ENCODE measurements at regions not wholly inside any gene's neighbourhood (a gene's known extent, or its start where the extent isn't known, plus 50 kb on each side); places are given as distances from the start of the nearest gene placed in this dataset.

GRCh38 chr14:96670391-96670790 lies 126.8 kb upstream of the VRK1 start:
- H3K4me3 ChIP-seq (ENCODE audit: low read depth, low read length), result no peak overlapping the region
- no peak for DNase-seq (ENCODE audit: low read depth)
- no peak for TF ChIP-seq MAX (IDR thresholded peaks at IDR 0.05; ENCODE audit: low read depth, low read length)
- TF ChIP-seq POLR2A (IDR thresholded peaks at IDR 0.05; ENCODE audit: extremely low read depth, insufficient read length), result no peak
- TF ChIP-seq CTCF (IDR thresholded peaks at IDR 0.05; ENCODE audit: low read depth, low read length), result no peak
- no peak for TF ChIP-seq MYC (IDR thresholded peaks at IDR 0.05; ENCODE audit: low read depth, low read length)

GRCh38 chr14:96671218-96671617 lies 126.0 kb upstream of the VRK1 start:
- no peak for TF ChIP-seq CTCF (IDR thresholded peaks at IDR 0.05; ENCODE audit: low read depth, low read length)
- TF ChIP-seq MAX (IDR thresholded peaks at IDR 0.05; ENCODE audit: low read depth, low read length), result no peak
- TF ChIP-seq MYC (IDR thresholded peaks at IDR 0.05; ENCODE audit: low read depth, low read length), result no peak
- TF ChIP-seq POLR2A (IDR thresholded peaks at IDR 0.05; ENCODE audit: extremely low read depth, insufficient read length), result no peak

GRCh38 chr14:96673706-96674105 lies 123.5 kb upstream of the VRK1 start:
- no peak overlapping the region for H3K4me3 ChIP-seq (ENCODE audit: low read depth, low read length)
- TF ChIP-seq MAX (IDR thresholded peaks at IDR 0.05; ENCODE audit: low read depth, low read length) (no peak), CTCF (IDR thresholded peaks at IDR 0.05; ENCODE audit: low read depth, low read length) (no peak), POLR2A (IDR thresholded peaks at IDR 0.05; ENCODE audit: extremely low read depth, insufficient read length) (no peak), MYC (IDR thresholded peaks at IDR 0.05; ENCODE audit: low read depth, low read length) (no peak)
- DNase-seq (ENCODE audit: low read depth), result no peak

More at GRCh38 chr14:96671218-96671617, 126.0 kb upstream of the VRK1 start:
- DNase-seq (ENCODE audit: low read depth), result no peak
- H3K4me3 ChIP-seq (ENCODE audit: low read depth, low read length), result no peak overlapping the region

- no peak for DNase-seq (ENCODE audit: low read depth)
- no peak overlapping the region for H3K4me3 ChIP-seq (ENCODE audit: low read depth, low read length)
- no peak for TF ChIP-seq CTCF (IDR thresholded peaks at IDR 0.05; ENCODE audit: low read depth, low read length)
- no peak for TF ChIP-seq POLR2A (IDR thresholded peaks at IDR 0.05; ENCODE audit: extremely low read depth, insufficient read length)
- no peak for TF ChIP-seq MAX (IDR thresholded peaks at IDR 0.05; ENCODE audit: low read depth, low read length)
- no peak for TF ChIP-seq MYC (IDR thresholded peaks at IDR 0.05; ENCODE audit: low read depth, low read length)
Observed at GRCh38 chr14:96674121-96674520, 123.1 kb upstream of the VRK1 start.

- no peak overlapping the region for H3K4me3 ChIP-seq (ENCODE audit: low read depth, low read length)
- no peak for DNase-seq (ENCODE audit: low read depth)
- TF ChIP-seq MAX (IDR thresholded peaks at IDR 0.05; ENCODE audit: low read depth, low read length), result no peak
- no peak for TF ChIP-seq MYC (IDR thresholded peaks at IDR 0.05; ENCODE audit: low read depth, low read length)
- no peak for TF ChIP-seq POLR2A (IDR thresholded peaks at IDR 0.05; ENCODE audit: extremely low read depth, insufficient read length)
- TF ChIP-seq CTCF (IDR thresholded peaks at IDR 0.05; ENCODE audit: low read depth, low read length), result no peak
Observed at GRCh38 chr14:96676166-96676565, 121.0 kb upstream of the VRK1 start.

- H3K4me3 ChIP-seq (ENCODE audit: low read depth, low read length), result no peak overlapping the region
- DNase-seq (ENCODE audit: low read depth), result no peak
- TF ChIP-seq MYC (IDR thresholded peaks at IDR 0.05; ENCODE audit: low read depth, low read length) (no peak), POLR2A (IDR thresholded peaks at IDR 0.05; ENCODE audit: extremely low read depth, insufficient read length) (no peak), CTCF (IDR thresholded peaks at IDR 0.05; ENCODE audit: low read depth, low read length) (no peak), MAX (IDR thresholded peaks at IDR 0.05; ENCODE audit: low read depth, low read length) (no peak)
Observed at GRCh38 chr14:96681829-96682228, 115.4 kb upstream of the VRK1 start.
